Panc1 (cell line): ENCODE measurements at regions not wholly inside any gene's neighbourhood (a gene's known extent, or its start where the extent isn't known, plus 50 kb on each side); places are given as distances from the start of the nearest gene placed in this dataset.

ENCODE experiments used
- ATAC-seq: fragments of 200-7000 bp; cut with Tn5 transposase; 2 replicates; pipeline ENCODE4 v1.9.1; 2020; ENCODE audit warnings: mild to moderate bottlenecking, moderate library complexity
- BruUV-seq: library from RNA; stranded (reverse); fragments of 400-500 nt; replicated peaks from 2 replicates; lab custom pipeline; 2021; lab: Mats Ljungman, UMichigan
- CTCF ChIA-PET: fragments of 300-600 bp; sonication (Branson Sonifier 250); formaldehyde crosslinking; loops from one replicate; lab custom pipeline; 2022; ENCODE audit warnings: antibody characterized with exemption; lab: Charles Lee
- POLR2A ChIA-PET: fragments of 300-600 bp; sonication (Branson Sonifier 250); formaldehyde crosslinking; loops from one replicate; lab custom pipeline; 2022; ENCODE audit warnings: antibody characterized with exemption; lab: Charles Lee
- DNase-seq: peaks from one replicate; pipeline ENCODE4 v3.0.0-alpha.2; 2010; ENCODE audit warnings: low read depth, low spot score
- H3K27ac ChIP-seq: 2 replicates; pipeline ENCODE4 v1.5.1; 2011; ENCODE audit warnings: mild to moderate bottlenecking, low read length, inconsistent platforms
- H3K27me3 ChIP-seq: fragments of 200-500 bp; sonication (Bioruptor generic); 2 replicates; pipeline ENCODE4 v1.6.0; 2014; ENCODE audit warnings: low read length, inconsistent platforms; ENCODE audit not compliant: control insufficient read depth, insufficient read depth
- H3K36me3 ChIP-seq: fragments of 200-500 bp; sonication (Bioruptor generic); 2 replicates; pipeline ENCODE4 v1.5.1; 2014; ENCODE audit warnings: inconsistent platforms, mild to moderate bottlenecking, low read length, moderate library complexity; ENCODE audit not compliant: control insufficient read depth, insufficient read depth
- H3K4me1 ChIP-seq: 2 replicates; pipeline ENCODE4 v1.5.1; 2011; ENCODE audit warnings: inconsistent platforms, mild to moderate bottlenecking, low read length, moderate library complexity; ENCODE audit not compliant: control insufficient read depth, insufficient read depth
- H3K4me3 ChIP-seq, 2 experiments: 2 replicates each; pipeline ENCODE4 v1.5.1; 2011 to 2012; ENCODE audit warnings: low read depth in 2 of 2, low read length in 2 of 2, mild to moderate bottlenecking in 2 of 2, inconsistent platforms in 1 of 2, moderate library complexity in 1 of 2
- H3K9me3 ChIP-seq: fragments of 200-500 bp; sonication (Bioruptor generic); 2 replicates; pipeline ENCODE4 v1.5.1; 2014; ENCODE audit warnings: low read depth, mild to moderate bottlenecking, inconsistent platforms, low read length, moderate library complexity; ENCODE audit not compliant: control insufficient read depth, insufficient read depth
- POLR2AphosphoS5 ChIP-seq: IDR thresholded peaks from 2 replicates; pipeline ENCODE4 v1.6.1; 2012; ENCODE audit warnings: mild to moderate bottlenecking, low read depth, low read length, moderate library complexity
- SIN3A ChIP-seq: IDR thresholded peaks from 2 replicates; pipeline ENCODE4 v1.6.1; 2012; ENCODE audit warnings: low read depth, mild to moderate bottlenecking, low read length, moderate library complexity, borderline replicate concordance; ENCODE audit not compliant: insufficient read depth
- TCF7L2 ChIP-seq: IDR thresholded peaks from 2 replicates; pipeline ENCODE4 v1.6.1; 2011; ENCODE audit warnings: mild to moderate bottlenecking, low read depth, low read length, inconsistent platforms
- in situ Hi-C: cut with HindIII; loops from 2 replicates; pipeline ENCODE4 v1.10.0; 2016; ENCODE audit warnings: low sequenced_read_pairs, low pct_unique_long_range_greater_than_20kb
- intact Hi-C: fragments of 100-400 bp; cut with micrococcal nuclease; formaldehyde crosslinking; loops from one replicate; pipeline ENCODE4 v1.10.0; 2022; ENCODE audit not compliant: unreplicated experiment
- TF ChIP-seq, protein P1 (sequence below): fragments of 450-650 bp; IDR thresholded peaks from 2 replicates; pipeline ENCODE4 v1.5.1; 2017; ENCODE audit warnings: mild to moderate bottlenecking
- TF ChIP-seq, protein P2 (sequence below), 2 experiments: IDR thresholded peaks; 2 replicates each; pipeline ENCODE4 v1.6.1; 2011 to 2012; ENCODE audit warnings: low read depth in 2 of 2, control low read depth in 1 of 2, low read length in 1 of 2, mild to moderate bottlenecking in 1 of 2, moderate library complexity in 1 of 2; ENCODE audit not compliant: insufficient read depth in 1 of 2

DNA sequence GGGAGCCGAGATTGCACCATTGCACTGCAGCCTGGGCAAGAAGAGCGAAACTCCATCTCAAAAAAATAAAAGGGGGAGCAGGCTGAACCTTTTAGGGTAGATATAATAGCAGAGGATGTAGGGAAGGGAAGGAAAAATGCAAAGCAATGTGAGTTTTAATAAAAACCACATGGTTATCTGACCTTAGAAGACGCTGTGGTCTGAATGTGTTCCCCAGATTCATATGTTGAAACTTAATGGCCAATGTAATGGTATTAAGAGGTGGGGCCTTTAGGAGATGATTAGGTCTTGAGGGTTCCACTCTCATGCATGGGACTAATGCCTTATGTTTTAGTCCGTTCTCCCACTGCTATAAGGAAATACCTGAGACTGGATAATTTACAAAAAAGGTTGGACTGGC is 114.1 kb upstream of the STX18 start:
- in situ Hi-C loops, result no loop called here
- no peaks in the 10 kb centered on the region for H3K27me3 ChIP-seq
- no TSS peak for BruUV-seq

DNA sequence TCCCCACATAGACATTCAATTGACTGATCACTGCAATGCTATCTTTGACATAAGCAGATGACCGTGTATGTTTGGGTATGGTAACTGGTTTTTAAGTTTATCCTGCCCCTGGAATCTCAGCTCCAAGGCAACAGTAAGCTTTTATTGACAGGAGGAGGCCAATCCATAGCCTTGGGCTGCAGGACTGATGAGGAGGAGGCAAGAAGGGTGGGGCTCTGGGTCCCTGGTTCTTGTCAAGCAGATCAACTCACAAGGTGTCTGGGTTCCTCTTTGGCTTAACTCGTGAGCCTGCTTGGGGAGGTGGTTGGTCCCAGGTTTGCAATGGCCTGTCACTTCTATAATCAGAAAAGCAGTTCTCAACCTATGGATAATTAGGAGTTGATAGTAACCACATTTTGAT is 113.2 kb upstream of the STX18 start:
- no peaks in the 10 kb centered on the region for H3K27me3 ChIP-seq
- ChIA-PET POLR2A (interaction anchor here (0.8 kb wide), 1 partner anchor 177 kb away, joined by 3 read pairs; no protein-coding TSS in a partner anchor), CTCF (interaction anchor here (0.6 kb wide), 1 partner anchor 10 kb away, joined by 7 read pairs; no protein-coding TSS in a partner anchor)
- TF ChIP-seq, protein P1, sequence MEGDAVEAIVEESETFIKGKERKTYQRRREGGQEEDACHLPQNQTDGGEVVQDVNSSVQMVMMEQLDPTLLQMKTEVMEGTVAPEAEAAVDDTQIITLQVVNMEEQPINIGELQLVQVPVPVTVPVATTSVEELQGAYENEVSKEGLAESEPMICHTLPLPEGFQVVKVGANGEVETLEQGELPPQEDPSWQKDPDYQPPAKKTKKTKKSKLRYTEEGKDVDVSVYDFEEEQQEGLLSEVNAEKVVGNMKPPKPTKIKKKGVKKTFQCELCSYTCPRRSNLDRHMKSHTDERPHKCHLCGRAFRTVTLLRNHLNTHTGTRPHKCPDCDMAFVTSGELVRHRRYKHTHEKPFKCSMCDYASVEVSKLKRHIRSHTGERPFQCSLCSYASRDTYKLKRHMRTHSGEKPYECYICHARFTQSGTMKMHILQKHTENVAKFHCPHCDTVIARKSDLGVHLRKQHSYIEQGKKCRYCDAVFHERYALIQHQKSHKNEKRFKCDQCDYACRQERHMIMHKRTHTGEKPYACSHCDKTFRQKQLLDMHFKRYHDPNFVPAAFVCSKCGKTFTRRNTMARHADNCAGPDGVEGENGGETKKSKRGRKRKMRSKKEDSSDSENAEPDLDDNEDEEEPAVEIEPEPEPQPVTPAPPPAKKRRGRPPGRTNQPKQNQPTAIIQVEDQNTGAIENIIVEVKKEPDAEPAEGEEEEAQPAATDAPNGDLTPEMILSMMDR, result no peak
- TF ChIP-seq POLR2AphosphoS5 (no peak), TCF7L2 (no peak), SIN3A (no peak)
- TF ChIP-seq, protein P2, sequence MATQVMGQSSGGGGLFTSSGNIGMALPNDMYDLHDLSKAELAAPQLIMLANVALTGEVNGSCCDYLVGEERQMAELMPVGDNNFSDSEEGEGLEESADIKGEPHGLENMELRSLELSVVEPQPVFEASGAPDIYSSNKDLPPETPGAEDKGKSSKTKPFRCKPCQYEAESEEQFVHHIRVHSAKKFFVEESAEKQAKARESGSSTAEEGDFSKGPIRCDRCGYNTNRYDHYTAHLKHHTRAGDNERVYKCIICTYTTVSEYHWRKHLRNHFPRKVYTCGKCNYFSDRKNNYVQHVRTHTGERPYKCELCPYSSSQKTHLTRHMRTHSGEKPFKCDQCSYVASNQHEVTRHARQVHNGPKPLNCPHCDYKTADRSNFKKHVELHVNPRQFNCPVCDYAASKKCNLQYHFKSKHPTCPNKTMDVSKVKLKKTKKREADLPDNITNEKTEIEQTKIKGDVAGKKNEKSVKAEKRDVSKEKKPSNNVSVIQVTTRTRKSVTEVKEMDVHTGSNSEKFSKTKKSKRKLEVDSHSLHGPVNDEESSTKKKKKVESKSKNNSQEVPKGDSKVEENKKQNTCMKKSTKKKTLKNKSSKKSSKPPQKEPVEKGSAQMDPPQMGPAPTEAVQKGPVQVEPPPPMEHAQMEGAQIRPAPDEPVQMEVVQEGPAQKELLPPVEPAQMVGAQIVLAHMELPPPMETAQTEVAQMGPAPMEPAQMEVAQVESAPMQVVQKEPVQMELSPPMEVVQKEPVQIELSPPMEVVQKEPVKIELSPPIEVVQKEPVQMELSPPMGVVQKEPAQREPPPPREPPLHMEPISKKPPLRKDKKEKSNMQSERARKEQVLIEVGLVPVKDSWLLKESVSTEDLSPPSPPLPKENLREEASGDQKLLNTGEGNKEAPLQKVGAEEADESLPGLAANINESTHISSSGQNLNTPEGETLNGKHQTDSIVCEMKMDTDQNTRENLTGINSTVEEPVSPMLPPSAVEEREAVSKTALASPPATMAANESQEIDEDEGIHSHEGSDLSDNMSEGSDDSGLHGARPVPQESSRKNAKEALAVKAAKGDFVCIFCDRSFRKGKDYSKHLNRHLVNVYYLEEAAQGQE (IDR thresholded peaks at IDR 0.05; ENCODE audit: insufficient read depth in 1 of 2, low read depth in 2 of 2, low read length in 1 of 2), result no peak
- no peak overlapping the region for H3K4me3 ChIP-seq
- intact Hi-C loops (no loop called here), in situ Hi-C loops (no loop called here)
- H3K9me3 ChIP-seq, result no peaks in the 10 kb centered on the region
- ATAC-seq (no peak), DNase-seq (no peak)
- H3K27ac ChIP-seq, result no peak overlapping the region
- BruUV-seq, result no TSS peak
- H3K4me1 ChIP-seq, result no peaks in the 10 kb centered on the region; the same call in 1 of the 2 replicates
- H3K36me3 ChIP-seq, result no peaks in the 10 kb centered on the region

More for the DNA sequence above, 114.1 kb upstream of the STX18 start:
- Histone ChIP-seq H3K9me3 (no peaks in the 10 kb centered on the region), H3K4me1 (no peaks in the 10 kb centered on the region; the same call in 1 of the 2 replicates), H3K4me3 (no peak overlapping the region), H3K27ac (no peak overlapping the region), H3K36me3 (no peaks in the 10 kb centered on the region)
- DNase-seq (no peak), ATAC-seq (no peak)
- intact Hi-C loops, result no loop called here
- TF ChIP-seq, protein P2 (IDR thresholded peaks at IDR 0.05; ENCODE audit: insufficient read depth in 1 of 2, low read depth in 2 of 2, low read length in 1 of 2), result no peak
- TF ChIP-seq SIN3A (no peak), POLR2AphosphoS5 (no peak), TCF7L2 (no peak)
- TF ChIP-seq, protein P1, result no peak
- CTCF ChIA-PET, result no interaction called here
- POLR2A ChIA-PET, result no interaction called here
